H1 (cell line): ENCODE measurements at regions not wholly inside any gene's neighbourhood (a gene's known extent, or its start where the extent isn't known, plus 50 kb on each side); places are given as distances from the start of the nearest gene placed in this dataset.

ENCODE experiments used
- TF ChIP-seq, protein P1 (sequence below): IDR thresholded peaks from 2 replicates; pipeline ENCODE4 v1.6.1; 2012; ENCODE audit warnings: inconsistent platforms

DNA sequence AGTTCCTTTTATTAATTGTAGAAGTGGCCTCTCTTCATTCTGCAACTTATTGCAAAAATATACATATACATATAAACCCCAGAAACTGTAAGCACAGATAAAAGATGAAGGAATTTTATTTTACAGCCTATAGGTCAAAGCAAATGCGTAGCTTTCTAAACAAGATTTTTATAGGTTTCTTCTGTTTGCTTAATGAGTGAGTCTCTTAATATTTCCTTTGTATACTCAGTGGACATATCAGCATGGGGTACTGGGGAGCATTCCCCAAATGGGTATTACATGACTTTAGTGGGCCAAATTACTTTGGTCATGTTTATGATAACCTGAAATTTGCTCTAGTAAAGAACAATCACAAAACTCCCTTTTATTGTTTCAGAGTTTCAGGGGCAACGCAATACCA lies 1698.6 kb upstream of the IGFBP7 start (continued):
- TF ChIP-seq, protein P1, sequence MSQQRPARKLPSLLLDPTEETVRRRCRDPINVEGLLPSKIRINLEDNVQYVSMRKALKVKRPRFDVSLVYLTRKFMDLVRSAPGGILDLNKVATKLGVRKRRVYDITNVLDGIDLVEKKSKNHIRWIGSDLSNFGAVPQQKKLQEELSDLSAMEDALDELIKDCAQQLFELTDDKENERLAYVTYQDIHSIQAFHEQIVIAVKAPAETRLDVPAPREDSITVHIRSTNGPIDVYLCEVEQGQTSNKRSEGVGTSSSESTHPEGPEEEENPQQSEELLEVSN, result no peak
- TF ChIP-seq, all 59 proteins: peak for 0
